GM23248 (cell line): ENCODE measurements at regions not wholly inside any gene's neighbourhood (a gene's known extent, or its start where the extent isn't known, plus 50 kb on each side); places are given as distances from the start of the nearest gene placed in this dataset.

Experiments
- DNase-seq: peaks from one replicate; pipeline ENCODE4 v3.0.0-alpha.2; 2015
- H2AFZ ChIP-seq: fragments of 200-600 bp; sonication (generic); 2 replicates; pipeline ENCODE4 v1.6.1; 2016; ENCODE audit warnings: antibody characterized with exemption
- H3F3A ChIP-seq: fragments of 200-600 bp; sonication (generic); 2 replicates; pipeline ENCODE4 v1.6.1; 2016; ENCODE audit warnings: mild to moderate bottlenecking, antibody characterized with exemption, mixed run types; ENCODE audit not compliant: insufficient read depth
- H3K27ac ChIP-seq: fragments of 200-600 bp; sonication (generic); 2 replicates; pipeline ENCODE4 v1.5.1; 2016; ENCODE audit warnings: mild to moderate bottlenecking
- H3K27me3 ChIP-seq: fragments of 200-600 bp; sonication (generic); replicated peaks from 2 replicates; pipeline ENCODE4 v1.6.1; 2016; ENCODE audit warnings: mild to moderate bottlenecking; ENCODE audit not compliant: insufficient read depth
- H3K36me3 ChIP-seq: fragments of 200-600 bp; sonication (generic); 2 replicates; pipeline ENCODE4 v1.6.1; 2016; ENCODE audit warnings: low read depth, mild to moderate bottlenecking
- H3K4me1 ChIP-seq: fragments of 200-600 bp; sonication (generic); 2 replicates; pipeline ENCODE4 v1.6.1; 2016; ENCODE audit warnings: mild to moderate bottlenecking; ENCODE audit not compliant: insufficient read depth
- H3K4me2 ChIP-seq: fragments of 200-600 bp; sonication (generic); one replicate; pipeline ENCODE4 v1.6.1; 2016; ENCODE audit warnings: mild to moderate bottlenecking; ENCODE audit not compliant: unreplicated experiment
- H3K4me3 ChIP-seq: fragments of 200-600 bp; sonication (generic); 2 replicates; pipeline ENCODE4 v1.5.1; 2016; ENCODE audit warnings: mild to moderate bottlenecking
- H3K79me2 ChIP-seq: fragments of 200-600 bp; sonication (generic); 2 replicates; pipeline ENCODE4 v1.6.1; 2016; ENCODE audit warnings: mild to moderate bottlenecking; ENCODE audit not compliant: insufficient read depth
- H3K9ac ChIP-seq: fragments of 200-600 bp; sonication (generic); 2 replicates; pipeline ENCODE4 v1.6.1; 2016; ENCODE audit warnings: mild to moderate bottlenecking
- H3K9me2 ChIP-seq: fragments of 200-600 bp; sonication (generic); 2 replicates; pipeline ENCODE4 v1.6.1; 2016; ENCODE audit warnings: mixed run types, mild to moderate bottlenecking, moderate library complexity; ENCODE audit not compliant: insufficient read depth
- H3K9me3 ChIP-seq: fragments of 200-600 bp; sonication (generic); one replicate; pipeline ENCODE4 v1.6.1; 2017; ENCODE audit warnings: low read depth
- H4K20me1 ChIP-seq: fragments of 200-600 bp; sonication (generic); 2 replicates; pipeline ENCODE4 v1.6.0; 2016; ENCODE audit not compliant: insufficient read depth
- EZH2 ChIP-seq: fragments of 200-600 bp; sonication (generic); IDR thresholded peaks from 2 replicates; pipeline ENCODE4 v1.6.1; 2018; ENCODE audit warnings: antibody characterized with exemption, mild to moderate bottlenecking; ENCODE audit not compliant: insufficient read depth, poor library complexity, severe bottlenecking
- EZH2phosphoT487 ChIP-seq: fragments of 200-600 bp; sonication (generic); IDR thresholded peaks from 2 replicates; pipeline ENCODE4 v1.6.1; 2018; ENCODE audit warnings: antibody characterized with exemption, moderate library complexity, mild to moderate bottlenecking, low read depth; ENCODE audit not compliant: insufficient read depth
- WGBS, 2 experiments: methylation state at CpG; one replicate each; pipeline ENCODE4 v1.1.6; 2015 to 2017; ENCODE audit warnings: low lambda C conversion rate in 2 of 2, low coverage in 1 of 2; ENCODE audit errors: missing lambda C conversion rate in 2 of 2; 5-methylcytosine and 5-hydroxymethylcytosine counted together
- in situ Hi-C: fragments of 300-500 bp; cut with MboI; formaldehyde crosslinking; loops from 2 replicates; pipeline ENCODE4 v1.15.0; 2020

DNA sequence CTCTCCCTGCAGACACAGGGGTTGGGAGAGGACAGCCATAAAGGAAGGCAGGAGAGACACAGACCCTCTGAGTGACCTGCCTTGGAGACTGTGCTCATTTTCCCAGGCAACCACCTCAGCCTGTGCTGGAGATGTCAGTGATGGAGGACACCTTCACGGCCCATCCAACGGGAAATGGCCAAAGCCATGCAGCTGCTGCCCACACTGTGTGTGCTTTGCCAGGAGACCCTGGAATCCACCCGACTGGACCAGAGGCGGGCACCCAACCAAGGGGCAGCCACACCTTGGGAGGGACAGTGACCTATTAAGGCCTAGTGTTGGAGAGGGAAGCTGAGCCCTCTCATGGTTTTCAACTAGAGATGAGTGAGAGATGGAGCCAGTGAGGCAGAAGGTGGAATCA, 192.5 kb downstream of the SMAD2 start:
- TF ChIP-seq EZH2 = no peak
- TF ChIP-seq EZH2phosphoT487 = no peak
- H3K4me2 ChIP-seq = no peak overlapping the region
- no peaks in the 10 kb centered on the region for H3K9me3 ChIP-seq
- no peaks in the 10 kb centered on the region for H3K9me2 ChIP-seq
- no peaks in the 10 kb centered on the region for H3K36me3 ChIP-seq
- H3F3A ChIP-seq = no peaks in the 10 kb centered on the region
- H2AFZ ChIP-seq = no peak overlapping the region
- WGBS, 2 experiments = 45 to 53% methylated on average over 4 of the region's 4 CpGs
- H4K20me1 ChIP-seq = no peaks in the 10 kb centered on the region
- H3K27ac ChIP-seq = no peak overlapping the region
- no peak overlapping the region for H3K4me3 ChIP-seq
- in situ Hi-C loops = no loop called here
- no peaks in the 10 kb centered on the region for H3K4me1 ChIP-seq
- 0 out of 2 replicates have a peak, but pooled peaks cover 4% of the 10 kb centered on the region for H3K27me3 ChIP-seq
- no peak for DNase-seq
- H3K9ac ChIP-seq = no peak overlapping the region
- H3K79me2 ChIP-seq = no peaks in the 10 kb centered on the region

- Histone ChIP-seq H3K79me2 (no peaks in the 10 kb centered on the region), H3K4me2 (no peak overlapping the region), H3K27me3 (0 out of 2 replicates have a peak, but pooled peaks cover 4% of the 10 kb centered on the region), H3F3A (no peaks in the 10 kb centered on the region), H3K9ac (no peak overlapping the region), H3K9me3 (no peaks in the 10 kb centered on the region), H4K20me1 (no peaks in the 10 kb centered on the region), H3K9me2 (no peaks in the 10 kb centered on the region), H3K27ac (no peak overlapping the region), H3K4me1 (no peaks in the 10 kb centered on the region), H2AFZ (no peak overlapping the region), H3K36me3 (no peaks in the 10 kb centered on the region), H3K4me3 (no peak overlapping the region)
- in situ Hi-C loops = no loop called here
- 48 to 52% methylated on average over 12 of the region's 12 CpGs for WGBS, 2 experiments
- TF ChIP-seq EZH2phosphoT487 = no peak
- no peak for TF ChIP-seq EZH2
- DNase-seq = no peak
Observed at GRCh38 chr18:47737198-47737830, 193.1 kb downstream of the SMAD2 start.

DNA sequence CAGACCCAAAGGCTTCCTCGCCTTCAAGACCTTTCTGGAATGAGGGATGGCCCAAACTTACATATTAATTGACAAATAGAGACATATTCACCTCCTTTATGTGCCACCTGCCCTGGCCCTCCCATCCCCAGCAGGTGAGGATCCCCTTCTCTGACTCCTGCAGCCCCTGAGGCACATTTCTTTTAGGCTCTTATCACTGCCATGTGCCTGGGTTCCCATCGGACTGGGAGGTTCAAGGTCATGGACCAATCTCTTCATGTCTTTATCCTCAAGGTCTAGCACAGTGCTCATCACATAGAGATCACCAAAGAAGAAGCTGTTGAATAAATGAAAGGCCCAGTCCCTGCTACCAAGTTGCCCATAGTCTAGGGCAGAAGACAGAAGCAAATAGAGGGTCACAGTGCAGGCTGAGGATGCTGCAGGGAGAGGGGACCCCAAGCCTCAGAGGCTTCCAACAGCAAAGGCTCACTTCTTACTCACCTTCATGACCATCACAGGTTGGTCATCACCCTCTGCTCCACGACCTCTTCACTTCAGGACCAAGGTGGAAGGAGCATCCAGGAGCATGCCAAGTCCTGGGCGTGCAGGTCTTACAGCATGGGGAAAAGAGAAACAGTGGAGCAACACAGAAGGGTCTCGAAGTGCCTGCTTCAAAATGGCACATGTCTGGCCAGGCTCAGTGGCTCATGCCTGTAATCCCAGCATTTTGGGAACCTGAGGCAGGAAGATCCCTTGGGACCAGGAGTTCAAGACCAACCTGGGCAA, 193.9 kb downstream of the SMAD2 start:
- Histone ChIP-seq H3F3A (no peaks in the 10 kb centered on the region), H3K4me3 (no peak overlapping the region), H3K9me3 (no peaks in the 10 kb centered on the region), H4K20me1 (no peaks in the 10 kb centered on the region), H3K9me2 (no peaks in the 10 kb centered on the region), H3K79me2 (no peaks in the 10 kb centered on the region), H2AFZ (no peak overlapping the region), H3K4me2 (no peak overlapping the region), H3K36me3 (no peaks in the 10 kb centered on the region), H3K27me3 (0 out of 2 replicates have a peak, but pooled peaks cover under 1% of the 10 kb centered on the region), H3K4me1 (no peaks in the 10 kb centered on the region), H3K27ac (no peak overlapping the region), H3K9ac (no peak overlapping the region)
- no peak for DNase-seq
- WGBS, 2 experiments = 21 to 22% methylated on average over 5 of the region's 5 CpGs
- in situ Hi-C loops = no loop called here
- TF ChIP-seq EZH2phosphoT487 (no peak), EZH2 (no peak)

DNA sequence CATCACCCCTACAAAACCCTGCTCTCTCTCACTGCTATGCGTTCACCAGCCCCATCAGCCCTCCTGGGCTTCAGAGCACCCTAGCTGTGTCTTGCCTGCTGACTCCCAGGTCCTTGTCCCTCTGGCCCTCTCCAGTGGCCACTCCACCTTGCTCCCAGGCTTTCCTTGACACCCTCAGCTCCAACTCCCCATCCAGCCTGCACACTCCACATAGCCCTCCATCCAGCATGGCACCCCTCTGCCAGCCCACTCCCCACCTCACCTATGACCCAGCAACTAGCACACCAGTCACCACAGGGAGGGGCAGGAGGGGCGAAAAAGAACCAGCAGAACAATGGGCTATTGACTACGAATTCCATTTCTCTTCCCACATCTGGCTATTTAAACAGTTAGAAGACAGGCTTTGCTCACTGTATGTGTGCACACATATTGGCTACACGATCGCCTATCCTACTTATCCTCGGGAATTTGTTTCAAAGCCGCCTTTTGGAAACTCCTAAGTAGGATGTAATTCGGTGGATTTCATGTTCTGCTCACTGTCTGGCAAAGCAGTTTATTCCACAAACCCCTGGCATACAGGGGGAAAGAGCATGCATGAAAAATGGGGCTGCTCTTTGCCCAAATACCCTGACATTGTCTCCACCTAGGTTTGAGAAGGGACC, 195.3 kb downstream of the SMAD2 start:
- H3F3A ChIP-seq = no peaks in the 10 kb centered on the region
- no peaks in the 10 kb centered on the region for H3K36me3 ChIP-seq
- H3K4me1 ChIP-seq = no peaks in the 10 kb centered on the region
- H3K9me3 ChIP-seq = no peaks in the 10 kb centered on the region
- no peak overlapping the region for H3K27ac ChIP-seq
- H2AFZ ChIP-seq = no peak overlapping the region
- no peak overlapping the region for H3K4me3 ChIP-seq
- no peak overlapping the region for H3K9ac ChIP-seq
- no peaks in the 10 kb centered on the region for H3K79me2 ChIP-seq
- no peaks in the 10 kb centered on the region for H4K20me1 ChIP-seq
- 39 to 41% methylated on average over 8 of the region's 8 CpGs for WGBS, 2 experiments
- no peak for TF ChIP-seq EZH2phosphoT487
- TF ChIP-seq EZH2 = no peak
- no peaks in the 10 kb centered on the region for H3K27me3 ChIP-seq
- H3K4me2 ChIP-seq = no peak overlapping the region
- no peak for DNase-seq
- no peaks in the 10 kb centered on the region for H3K9me2 ChIP-seq
- in situ Hi-C loops = no loop called here
